Stimulated activated naive CD8-positive, alpha-beta T cell treated with anti-CD3 and anti-CD28 coated beads, Interleukin-15, Interleukin-2, amounts not matched to agents 100 U/mL and 50 U/mL, for 24 hours (primary cell): ENCODE measurements at regions not wholly inside any gene's neighbourhood (a gene's known extent, or its start where the extent isn't known, plus 50 kb on each side); places are given as distances from the start of the nearest gene placed in this dataset.

Source experiments
- ATAC-seq: fragments of 150-1000 bp; cut with Tn5 transposase; one replicate; pipeline ENCODE4 v1.10.0; 2021
- DNase-seq: peaks from one replicate; pipeline ENCODE4 v3.0.0; 2021

GRCh38 chr10:44477046-44477425 is 92.1 kb upstream of the CXCL12 start:
- ATAC-seq = no peak
- DNase-seq = no peak

GRCh38 chr10:44478040-44478439 is 93.1 kb upstream of the CXCL12 start:
- ATAC-seq (no peak), DNase-seq (no peak)

- DNase-seq = no peak
- no peak for ATAC-seq
Measured at GRCh38 chr10:44478876-44479705, 94.2 kb upstream of the CXCL12 start.

- DNase-seq (no peak), ATAC-seq (no peak)
Measured at GRCh38 chr10:44492678-44493077, 107.8 kb upstream of the CXCL12 start.

- ATAC-seq (no peak), DNase-seq (no peak)
Measured at GRCh38 chr10:44498222-44498621, 113.3 kb upstream of the CXCL12 start.

- DNase-seq (no peak), ATAC-seq (no peak)
Measured at GRCh38 chr10:44500451-44500850, 115.6 kb upstream of the CXCL12 start.

- ATAC-seq (no peak), DNase-seq (no peak)
Measured at GRCh38 chr10:44506386-44506785, 121.5 kb upstream of the CXCL12 start.

- ATAC-seq (no peak), DNase-seq (no peak)
Measured at GRCh38 chr10:44510379-44511115, 125.7 kb upstream of the CXCL12 start.

- no peak for ATAC-seq
- DNase-seq = no peak
Measured at GRCh38 chr10:44511166-44511565, 126.3 kb upstream of the CXCL12 start.

- ATAC-seq (no peak), DNase-seq (no peak)
Measured at GRCh38 chr10:44511601-44512000, 126.7 kb upstream of the CXCL12 start.

- no peak for ATAC-seq
Measured at GRCh38 chr10:44512431-44513022, 127.6 kb upstream of the CXCL12 start.

GRCh38 chr10:44513591-44513990 is 128.7 kb upstream of the CXCL12 start:
- no peak for DNase-seq
- ATAC-seq = no peak

More at GRCh38 chr10:44512431-44513022, 127.6 kb upstream of the CXCL12 start:
- DNase-seq = no peak

- ATAC-seq (no peak), DNase-seq (no peak)
Measured at GRCh38 chr10:44516891-44517290, 132.0 kb upstream of the CXCL12 start.

GRCh38 chr10:44517635-44518034 is 132.7 kb upstream of the CXCL12 start:
- DNase-seq (no peak), ATAC-seq (no peak)

GRCh38 chr10:44519361-44519760 is 134.5 kb upstream of the CXCL12 start:
- no peak for ATAC-seq

GRCh38 chr10:44520651-44521050 is 135.8 kb upstream of the CXCL12 start:
- no peak for DNase-seq
- ATAC-seq = no peak

More at GRCh38 chr10:44519361-44519760, 134.5 kb upstream of the CXCL12 start:
- no peak for DNase-seq

GRCh38 chr10:44539178-44539577 is 154.3 kb upstream of the CXCL12 start:
- no peak for DNase-seq

GRCh38 chr10:44552726-44553125 is 167.8 kb upstream of the CXCL12 start:
- no peak for DNase-seq
- no peak for ATAC-seq

More at GRCh38 chr10:44539178-44539577, 154.3 kb upstream of the CXCL12 start:
- ATAC-seq = no peak

- DNase-seq = no peak
- no peak for ATAC-seq
Measured at GRCh38 chr10:44557596-44558191, 172.8 kb upstream of the CXCL12 start.

- no peak for DNase-seq
- ATAC-seq = no peak
Measured at GRCh38 chr10:44558521-44558920, 173.6 kb upstream of the CXCL12 start.

GRCh38 chr10:44564361-44564760 is 179.5 kb upstream of the CXCL12 start:
- no peak for DNase-seq
- no peak for ATAC-seq

GRCh38 chr10:44564790-44565189 is 179.9 kb upstream of the CXCL12 start:
- ATAC-seq = no peak
- no peak for DNase-seq

- ATAC-seq = no peak
- no peak for DNase-seq
Measured at GRCh38 chr10:44566786-44567185, 181.9 kb upstream of the CXCL12 start.
